ENCODE measurements at regions not wholly inside any gene's neighbourhood (a gene's known extent, or its start where the extent isn't known, plus 50 kb on each side); places are given as distances from the start of the nearest gene placed in this dataset.

- intact Hi-C loops (cut with DNase I, micrococcal nuclease): no loop called here
- no peak for ATAC-seq
- Histone ChIP-seq H3K4me1 (ENCODE audit: low read depth) (no peaks in the 10 kb centered on the region), H3K36me3 (ENCODE audit: low read depth) (no peaks in the 10 kb centered on the region), H3K9me3 (no peaks in the 10 kb centered on the region), H3K4me3 (no peak overlapping the region)
- DNase-seq: no peak
- no peak for TF ChIP-seq CTCF (IDR thresholded peaks at IDR 0.05)
Measured at GRCh38 chr2:58919316-58919715, 678.2 kb upstream of the FANCL start.

- Histone ChIP-seq H3K36me3 (ENCODE audit: low read depth) (no peaks in the 10 kb centered on the region), H3K4me1 (ENCODE audit: low read depth) (no peaks in the 10 kb centered on the region), H3K4me3 (no peak overlapping the region), H3K9me3 (no peaks in the 10 kb centered on the region)
- ATAC-seq: no peak
- no peak for TF ChIP-seq CTCF (IDR thresholded peaks at IDR 0.05)
- DNase-seq: no peak
- intact Hi-C loops (cut with DNase I, micrococcal nuclease): no loop called here
Measured at GRCh38 chr2:58918141-58918540, 677.0 kb upstream of the FANCL start.

DNA sequence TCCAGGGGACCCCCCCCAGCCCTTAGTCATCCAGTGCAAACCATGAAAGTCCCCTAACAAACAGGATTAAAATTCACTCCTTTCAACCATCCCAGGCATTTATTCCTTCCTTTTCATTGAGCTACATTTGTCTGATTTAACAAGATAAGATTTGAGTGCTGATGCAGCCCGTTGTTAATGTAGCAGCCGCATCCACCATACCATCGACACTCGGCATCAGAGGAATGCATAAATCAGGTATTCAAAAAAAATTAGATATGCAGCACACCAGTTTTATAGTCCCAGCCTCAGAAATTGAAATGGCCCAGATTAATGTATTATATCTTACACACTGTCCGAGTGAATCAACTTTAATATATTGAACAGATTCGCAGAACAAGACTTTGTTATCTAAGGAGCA is 676.5 kb upstream of the FANCL start:
- TF ChIP-seq CTCF (IDR thresholded peaks at IDR 0.05): no peak
- no peaks in the 10 kb centered on the region for H3K9me3 ChIP-seq
- no peak overlapping the region for H3K4me3 ChIP-seq
- DNase-seq: no peak
- H3K36me3 ChIP-seq (ENCODE audit: low read depth): no peaks in the 10 kb centered on the region
- no peaks in the 10 kb centered on the region for H3K4me1 ChIP-seq (ENCODE audit: low read depth)
- intact Hi-C loops (cut with DNase I, micrococcal nuclease): no loop called here
- no peak for ATAC-seq

DNA sequence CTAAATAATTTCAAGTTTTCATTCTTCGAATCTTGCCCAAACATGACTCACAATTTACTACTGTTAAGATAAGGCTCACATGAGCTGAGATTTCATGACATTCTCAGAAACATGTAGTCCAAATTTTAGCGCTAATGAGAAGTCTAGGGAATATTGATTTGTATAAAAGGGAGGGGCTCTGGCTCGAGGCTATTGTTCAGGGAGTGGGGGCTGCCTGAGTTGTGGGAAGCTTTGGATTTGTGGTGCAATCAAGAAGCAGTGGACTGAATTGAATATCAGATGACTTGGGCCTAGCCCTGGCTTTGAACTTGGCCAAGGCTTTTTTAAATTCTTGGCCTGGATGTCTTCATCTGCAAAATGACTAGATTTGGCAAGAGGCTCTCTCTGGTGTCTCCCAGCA is 674.9 kb upstream of the FANCL start:
- ATAC-seq: no peak
- no peak for TF ChIP-seq CTCF (IDR thresholded peaks at IDR 0.05)

GRCh38 chr2:58914733-58915505 is 673.8 kb upstream of the FANCL start:
- Histone ChIP-seq H3K4me3 (no peak overlapping the region), H3K36me3 (ENCODE audit: low read depth) (no peaks in the 10 kb centered on the region)
- TF ChIP-seq CTCF (IDR thresholded peaks at IDR 0.05): no peak

More for the DNA sequence above, 674.9 kb upstream of the FANCL start:
- Histone ChIP-seq H3K4me3 (no peak overlapping the region), H3K9me3 (no peaks in the 10 kb centered on the region), H3K36me3 (ENCODE audit: low read depth) (no peaks in the 10 kb centered on the region), H3K4me1 (ENCODE audit: low read depth) (no peaks in the 10 kb centered on the region)
- intact Hi-C loops (cut with DNase I, micrococcal nuclease): no loop called here
- no peak for DNase-seq

More at GRCh38 chr2:58914733-58915505, 673.8 kb upstream of the FANCL start:
- H3K9me3 ChIP-seq: no peaks in the 10 kb centered on the region
- H3K4me1 ChIP-seq (ENCODE audit: low read depth): no peaks in the 10 kb centered on the region
- intact Hi-C loops (cut with DNase I, micrococcal nuclease): no loop called here
- no peak for ATAC-seq
- DNase-seq: no peak
